ENCODE measurements at regions not wholly inside any gene's neighbourhood (a gene's known extent, or its start where the extent isn't known, plus 50 kb on each side); places are given as distances from the start of the nearest gene placed in this dataset.

DNA sequence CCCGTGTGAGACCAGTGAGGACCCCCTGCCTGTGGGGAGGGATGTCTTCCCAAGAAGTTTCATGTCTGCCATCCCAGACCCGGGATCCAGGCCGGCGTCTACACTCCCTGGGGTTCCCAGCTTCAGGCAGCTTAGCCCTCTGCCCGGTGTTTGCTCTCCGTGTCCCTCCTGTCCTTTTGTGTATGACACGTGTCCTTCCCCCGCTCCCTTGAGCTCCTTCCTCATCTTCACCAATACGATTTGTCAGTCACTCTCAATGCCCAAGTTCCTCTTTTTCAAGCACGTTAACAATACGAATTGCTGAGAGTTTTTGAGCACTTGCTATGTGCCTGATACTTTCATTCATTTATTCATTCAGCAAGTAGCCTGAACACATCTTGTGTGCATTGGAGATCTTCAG is 115.6 kb upstream of the PTPN1 start:
- DNase-seq, result no peak

DNA sequence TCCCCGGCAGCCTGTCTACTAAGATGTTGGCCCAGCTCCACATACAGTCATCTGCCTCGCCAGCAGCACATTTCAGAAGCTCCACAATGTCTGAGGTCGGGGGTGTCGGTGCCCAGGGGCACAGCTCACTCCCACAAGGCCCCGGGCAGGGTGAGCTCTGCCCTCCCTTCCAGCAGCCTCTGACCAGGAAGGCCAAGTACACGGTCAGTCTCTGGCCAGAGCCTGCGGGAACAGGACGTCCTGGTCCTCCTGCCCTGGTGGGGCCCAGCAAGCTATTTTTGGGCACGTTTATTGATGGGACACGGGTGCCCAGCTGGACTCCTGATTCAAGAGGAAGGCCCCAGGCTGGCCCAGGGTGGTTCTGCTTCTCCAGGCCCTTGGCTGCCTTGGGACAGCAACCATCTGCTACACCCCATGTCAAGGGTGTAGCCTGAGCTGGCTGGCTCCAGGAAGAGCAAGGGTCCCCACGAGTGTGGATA is 114.9 kb upstream of the PTPN1 start:
- DNase-seq, result no peak

DNA sequence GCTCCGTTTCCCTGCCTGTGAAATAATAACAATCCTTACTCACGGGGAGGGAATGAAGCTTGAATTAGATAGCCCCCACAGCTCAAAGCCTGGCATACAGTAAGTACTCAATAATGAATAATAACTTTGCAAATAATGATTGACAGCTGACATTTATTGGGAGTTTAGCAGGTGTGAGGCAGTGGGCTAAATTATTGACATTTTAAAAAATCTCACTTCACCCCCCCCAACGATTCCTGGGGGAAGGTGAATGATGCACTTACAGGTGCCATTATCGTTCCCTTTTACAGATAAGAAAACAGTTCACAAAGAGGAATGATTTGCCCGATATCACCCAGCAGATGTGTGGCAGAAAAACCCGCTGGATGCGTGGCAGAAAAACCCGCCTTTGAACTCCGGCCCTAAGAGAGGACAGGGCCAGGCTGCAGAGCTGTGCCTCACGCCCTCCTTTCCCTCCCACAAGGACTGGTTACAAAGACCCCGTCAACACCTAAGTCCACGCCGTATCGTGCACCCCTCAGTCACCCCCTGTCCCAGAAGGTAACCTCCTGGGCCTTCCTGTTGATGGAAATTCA is 114.2 kb upstream of the PTPN1 start:
- no peak for DNase-seq

DNA sequence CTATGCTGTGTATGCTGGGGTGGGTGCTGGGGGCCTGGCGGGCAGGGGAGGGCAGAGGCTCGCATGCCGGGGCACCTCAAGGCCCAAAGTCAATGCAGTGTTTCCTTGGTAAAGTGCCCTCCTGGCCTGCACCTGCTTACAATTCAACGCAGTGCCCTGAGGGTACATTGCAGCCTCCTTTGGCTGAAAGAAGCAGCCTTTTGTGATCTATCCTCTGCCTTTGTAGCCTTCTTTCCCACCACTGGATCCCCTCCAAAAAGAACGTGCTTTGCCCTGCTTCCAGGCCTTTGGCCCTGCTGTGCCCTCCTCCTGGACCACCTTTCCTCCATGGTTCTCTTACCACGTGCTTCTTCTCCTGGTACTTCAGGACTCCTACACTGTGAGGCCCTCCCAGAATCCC is 113.6 kb upstream of the PTPN1 start:
- DNase-seq, result no peak

DNA sequence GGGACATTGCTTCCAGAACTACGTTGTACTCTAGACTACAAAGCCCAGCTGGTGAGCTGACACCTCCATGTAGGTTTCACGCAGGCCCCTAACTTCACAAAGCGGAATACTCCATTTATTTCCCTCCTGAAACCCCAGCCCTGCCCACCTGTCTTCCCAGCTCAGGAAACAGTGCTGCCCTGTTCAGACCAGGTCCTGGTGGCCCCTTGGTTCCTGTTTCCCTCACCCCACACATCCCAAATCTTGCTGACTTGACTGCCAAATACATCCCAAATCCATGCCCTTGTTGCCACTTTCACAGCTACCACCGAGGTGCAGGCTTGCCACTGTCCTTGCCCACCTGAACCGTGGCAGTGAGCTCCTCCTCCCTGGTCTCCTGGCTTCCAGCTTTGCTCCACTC is 113.1 kb upstream of the PTPN1 start:
- DNase-seq, result no peak

DNA sequence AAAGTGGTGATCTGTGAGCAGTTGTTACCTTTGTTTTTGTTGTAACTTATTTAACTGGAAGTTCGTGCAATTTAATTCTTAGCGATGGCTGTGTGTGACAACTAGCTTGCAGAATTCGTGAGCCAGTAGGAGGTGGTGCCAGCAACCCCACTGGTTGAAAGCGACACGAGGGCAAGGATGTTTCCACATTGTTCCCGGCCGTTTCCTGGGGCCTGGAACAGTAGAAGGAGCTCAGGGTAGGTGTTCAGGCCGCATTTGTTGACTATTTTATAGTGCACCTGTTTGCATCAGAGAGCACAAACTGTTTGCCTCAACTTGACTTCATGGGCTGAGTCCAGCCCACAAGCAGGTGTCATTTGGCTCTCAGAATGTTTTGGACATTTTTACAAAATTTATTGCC is 112.1 kb upstream of the PTPN1 start:
- no peak for DNase-seq

DNA sequence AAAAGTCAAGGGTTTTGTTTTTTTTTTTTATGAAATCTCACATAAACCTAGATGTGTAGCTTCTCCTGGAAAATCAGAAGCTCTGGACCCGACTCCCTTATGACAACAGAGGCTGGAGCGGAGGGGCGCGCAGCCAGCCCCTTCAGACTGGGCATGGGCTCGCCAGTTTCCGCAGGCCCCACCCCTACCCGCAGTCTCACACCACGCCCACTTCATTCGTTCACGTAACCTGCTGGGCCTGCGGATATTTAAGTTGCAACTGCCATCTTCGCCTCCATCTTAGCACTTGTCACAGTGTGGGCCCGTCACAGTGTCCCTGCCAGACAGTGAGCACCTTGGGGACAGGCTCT is 111.7 kb upstream of the PTPN1 start:
- no peak for DNase-seq

DNA sequence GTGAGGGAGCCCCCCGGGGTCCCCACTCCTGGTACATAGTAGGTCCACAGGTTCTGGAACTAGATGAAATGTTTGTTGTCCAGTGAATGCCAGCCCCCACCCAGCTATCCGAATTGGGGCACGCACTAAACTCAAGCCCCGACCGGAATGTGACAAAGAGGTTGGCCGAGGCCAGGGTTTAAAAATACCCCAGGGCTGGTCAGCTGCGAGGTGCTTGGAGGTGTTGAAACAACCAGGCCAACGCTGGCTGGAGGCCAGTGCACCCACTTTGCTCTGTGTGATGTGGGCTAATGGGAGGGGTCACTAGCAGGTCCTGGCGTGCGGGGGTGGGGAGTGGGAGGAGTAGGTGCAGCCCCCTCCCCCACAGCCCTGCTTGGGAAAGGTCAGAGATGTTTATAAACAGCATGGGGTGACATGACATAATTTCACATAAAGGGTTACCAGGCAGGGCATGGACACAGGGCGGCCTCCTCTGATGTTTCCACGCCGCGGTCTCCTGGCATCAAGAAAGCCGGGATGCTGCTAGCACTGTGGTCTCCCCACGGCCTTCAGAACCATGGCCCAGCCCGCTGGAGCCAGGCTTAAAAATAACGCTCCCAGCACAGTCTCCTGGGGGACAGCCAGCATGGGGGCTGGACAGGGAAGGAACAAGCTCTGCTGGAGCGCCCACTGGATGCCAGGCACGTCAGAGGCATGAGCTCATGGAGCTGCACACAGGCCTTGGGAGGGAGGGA is 111.2 kb upstream of the PTPN1 start:
- no peak for DNase-seq

DNA sequence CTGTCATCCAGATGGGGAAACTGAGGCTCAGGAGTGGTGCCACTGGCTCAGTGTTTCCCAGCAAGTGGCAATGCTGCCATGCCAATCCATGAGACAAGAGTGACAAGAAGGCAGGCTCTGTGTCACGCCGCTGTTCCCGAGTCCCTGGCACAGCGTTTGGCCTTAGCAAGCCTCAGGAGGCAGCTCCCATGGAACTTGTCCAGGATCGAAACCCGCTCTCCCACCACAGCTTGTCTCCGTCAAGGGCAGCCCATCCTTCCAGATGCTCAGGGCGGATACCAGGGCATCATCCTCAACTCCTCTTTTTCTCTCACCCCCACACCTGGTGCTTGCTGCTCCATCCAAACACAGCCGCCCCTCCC is 110.6 kb upstream of the PTPN1 start:
- no peak for DNase-seq

DNA sequence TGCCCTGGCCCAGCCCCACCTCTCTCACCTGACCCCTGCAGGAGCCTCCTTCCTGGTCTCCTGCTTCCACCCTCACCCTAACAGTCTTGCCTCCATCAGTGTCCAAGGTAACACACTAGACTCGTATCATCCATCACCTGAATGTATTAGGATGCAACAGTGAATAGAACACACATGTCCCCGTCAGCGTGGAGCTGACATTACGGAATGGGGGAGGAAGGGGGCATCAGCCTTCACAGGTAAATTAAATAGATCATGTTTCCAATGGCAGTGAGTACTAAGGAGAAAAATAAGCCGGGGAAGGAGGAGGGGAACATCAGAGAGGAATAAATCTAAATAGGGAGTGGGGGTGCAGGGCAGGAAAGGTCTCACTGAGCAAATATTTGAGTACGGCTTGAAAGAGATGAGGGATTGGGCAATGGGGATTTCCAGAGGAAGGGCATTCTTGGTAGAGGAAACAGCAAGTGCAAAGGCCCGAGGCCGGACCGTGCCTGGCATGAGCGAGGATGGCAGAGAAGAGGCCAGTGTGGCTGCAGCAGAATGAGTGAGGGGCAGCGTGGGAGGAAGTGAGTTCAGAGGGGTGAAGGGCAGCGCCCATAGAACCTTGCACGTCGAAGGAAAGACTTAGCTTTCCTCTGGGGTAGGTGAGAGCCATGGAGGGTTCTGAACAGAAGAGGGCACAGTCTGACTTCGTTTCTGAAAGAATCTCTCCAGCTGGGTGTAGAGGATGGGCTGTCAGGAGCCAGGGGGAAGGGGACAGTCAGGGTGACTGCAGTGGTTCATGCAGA is 110.1 kb upstream of the PTPN1 start:
- no peak for DNase-seq

DNA sequence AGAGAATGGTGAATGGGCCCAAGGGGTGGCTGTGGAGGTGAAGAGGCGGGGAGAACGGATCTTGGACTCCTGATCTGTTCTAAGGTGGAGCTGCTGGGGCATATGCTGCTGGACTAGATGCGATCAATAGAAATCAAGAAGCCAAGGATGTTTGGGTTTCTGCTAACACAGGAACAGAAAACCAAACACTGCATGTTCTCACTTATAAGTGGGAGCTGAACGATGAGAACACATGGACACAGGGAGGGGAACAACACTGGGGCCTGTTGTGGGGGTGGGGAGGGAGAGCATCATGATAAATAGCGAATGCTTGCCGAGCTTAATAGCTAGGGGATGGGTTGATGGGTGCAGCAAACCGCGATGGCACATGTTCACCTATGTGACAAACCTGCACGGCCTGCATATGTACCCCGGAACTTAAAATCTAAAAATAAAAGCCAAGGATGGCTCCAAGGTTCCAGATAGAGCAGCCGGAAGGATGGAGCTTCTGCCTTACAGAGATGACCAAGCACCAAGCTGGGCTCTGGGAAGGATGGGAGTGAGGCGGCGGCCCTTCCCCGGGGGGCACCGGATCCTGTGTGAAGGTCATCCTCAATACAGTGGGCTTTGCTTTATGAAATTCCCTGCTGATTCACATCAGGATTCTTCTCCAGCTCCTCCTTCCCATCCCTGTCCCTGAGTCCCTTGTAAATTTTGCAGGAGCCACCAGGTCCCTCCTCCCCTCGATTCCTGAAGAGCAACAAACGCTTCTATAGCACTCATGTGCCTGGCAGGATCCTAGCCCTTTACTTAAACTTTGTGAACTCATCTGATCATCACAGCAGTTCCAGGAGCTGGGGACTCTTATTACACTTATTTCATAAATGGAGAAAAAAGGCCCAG is 109.2 kb upstream of the PTPN1 start:
- no peak for DNase-seq

DNA sequence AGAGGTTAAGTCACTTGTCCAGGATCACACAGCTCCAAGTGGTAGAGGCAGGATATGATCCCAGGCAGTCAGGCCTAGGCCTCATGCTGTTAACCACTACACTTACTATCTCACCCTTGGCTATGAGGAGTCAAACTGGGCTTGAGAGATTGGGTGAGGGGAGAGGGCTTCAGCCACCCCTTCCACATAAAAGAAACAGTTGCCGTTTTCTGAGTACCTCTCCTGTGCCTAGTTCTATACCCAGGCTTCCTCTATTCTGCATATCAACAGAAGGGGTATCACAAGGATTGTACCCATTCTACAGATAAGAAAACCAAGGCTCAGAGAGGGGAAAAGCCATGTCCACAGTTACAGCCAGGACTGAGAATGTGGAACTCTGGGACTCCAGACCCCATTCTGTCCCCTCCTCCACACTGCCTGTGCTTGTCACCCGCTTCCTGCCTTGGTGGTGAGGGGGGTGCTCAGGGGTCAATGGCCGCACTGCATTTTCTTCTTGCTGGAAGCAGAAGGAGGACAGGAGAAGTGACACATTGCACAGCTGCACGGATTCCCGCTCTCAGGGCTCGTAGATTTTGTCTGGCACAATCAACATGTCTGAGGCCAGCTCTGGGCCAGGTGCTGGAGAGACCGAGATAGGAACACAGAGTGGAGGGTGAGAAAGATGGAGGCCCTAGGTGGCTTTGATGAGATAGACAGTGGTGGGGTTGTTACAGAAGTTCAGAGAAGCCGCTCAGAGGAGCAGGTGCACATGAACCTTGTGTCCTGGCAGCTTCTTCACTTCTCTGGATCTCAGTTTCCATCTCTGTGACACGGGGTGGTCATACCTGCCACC is 108.4 kb upstream of the PTPN1 start:
- DNase-seq, result no peak

DNA sequence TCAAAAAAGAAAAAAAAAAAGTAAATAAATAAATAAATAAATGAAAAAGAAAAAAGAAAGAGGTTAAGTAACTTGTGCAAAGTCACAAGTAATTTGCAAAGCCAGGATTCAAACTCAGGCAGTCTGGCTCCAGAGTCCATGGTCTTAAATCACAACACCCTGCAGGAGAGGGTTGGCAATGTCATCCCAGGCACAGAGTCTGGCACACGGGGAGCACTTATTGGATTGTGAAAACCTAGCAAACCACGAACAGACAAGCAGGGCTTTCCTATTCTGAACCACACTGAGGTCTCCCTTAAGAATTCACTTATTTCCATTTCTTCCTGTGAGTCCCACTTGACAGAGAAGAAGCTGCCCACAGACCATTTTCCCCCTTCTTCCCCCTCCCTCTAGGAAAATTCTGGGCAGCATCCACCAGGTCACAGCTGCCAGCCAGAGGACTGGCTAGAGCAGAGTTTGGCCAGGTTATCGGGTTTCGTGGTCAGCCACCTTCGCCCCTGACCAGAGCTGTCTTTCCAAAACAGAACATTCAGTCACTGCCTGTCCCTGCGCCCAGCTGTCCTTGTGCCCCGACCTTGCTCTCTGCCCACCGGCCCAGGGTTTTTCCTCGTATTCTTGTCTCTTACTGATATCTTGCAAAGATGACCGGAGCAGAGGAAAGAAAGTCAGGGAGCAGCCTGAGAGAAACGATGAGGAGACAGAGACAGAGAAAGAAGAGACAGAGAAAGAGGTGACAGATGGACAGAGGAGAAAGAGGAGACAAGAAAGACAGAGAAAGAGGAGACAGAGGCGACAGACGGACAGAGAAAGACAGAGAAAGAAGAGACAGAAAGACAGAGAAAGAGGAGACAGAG is 106.4 kb upstream of the PTPN1 start:
- DNase-seq, result no peak

DNA sequence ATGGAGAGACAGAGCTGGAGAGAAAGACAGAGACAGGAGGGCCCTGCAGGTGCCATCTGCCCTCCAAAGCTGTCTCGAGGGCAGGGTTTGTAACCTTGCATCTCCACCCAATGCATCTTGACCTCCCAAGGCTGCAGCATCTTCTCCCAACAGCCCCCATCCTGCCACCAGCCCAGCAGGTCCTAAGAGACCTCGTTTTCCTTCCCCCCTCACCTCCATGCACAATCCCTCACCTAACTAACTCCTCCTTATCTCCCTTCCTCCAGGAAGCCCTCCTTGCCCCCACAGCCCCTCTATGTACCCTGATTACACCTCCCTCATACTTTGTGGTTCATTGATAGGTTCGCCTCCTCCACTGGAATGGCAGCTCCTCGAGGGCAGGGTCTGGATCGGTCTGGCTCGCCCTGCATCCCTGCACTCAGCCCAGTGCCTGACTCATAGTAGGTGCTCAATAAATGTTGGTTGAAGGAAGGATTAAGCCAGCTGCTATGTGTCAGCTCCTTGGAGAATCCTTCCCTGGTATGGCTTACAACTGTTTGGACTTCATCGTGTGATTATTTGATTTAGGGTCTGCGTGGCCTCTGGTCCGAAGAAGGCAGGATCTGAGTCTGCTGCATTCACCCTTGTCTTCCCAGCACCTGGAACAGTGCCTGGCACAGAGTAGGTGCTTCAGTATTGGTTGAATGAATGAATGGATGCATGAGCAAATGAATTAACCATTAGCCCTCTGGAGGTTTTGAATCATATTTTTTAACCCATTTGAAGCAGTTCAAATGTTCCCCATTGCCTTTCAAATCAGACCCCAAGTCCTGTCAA is 105.6 kb upstream of the PTPN1 start:
- no peak for DNase-seq

DNA sequence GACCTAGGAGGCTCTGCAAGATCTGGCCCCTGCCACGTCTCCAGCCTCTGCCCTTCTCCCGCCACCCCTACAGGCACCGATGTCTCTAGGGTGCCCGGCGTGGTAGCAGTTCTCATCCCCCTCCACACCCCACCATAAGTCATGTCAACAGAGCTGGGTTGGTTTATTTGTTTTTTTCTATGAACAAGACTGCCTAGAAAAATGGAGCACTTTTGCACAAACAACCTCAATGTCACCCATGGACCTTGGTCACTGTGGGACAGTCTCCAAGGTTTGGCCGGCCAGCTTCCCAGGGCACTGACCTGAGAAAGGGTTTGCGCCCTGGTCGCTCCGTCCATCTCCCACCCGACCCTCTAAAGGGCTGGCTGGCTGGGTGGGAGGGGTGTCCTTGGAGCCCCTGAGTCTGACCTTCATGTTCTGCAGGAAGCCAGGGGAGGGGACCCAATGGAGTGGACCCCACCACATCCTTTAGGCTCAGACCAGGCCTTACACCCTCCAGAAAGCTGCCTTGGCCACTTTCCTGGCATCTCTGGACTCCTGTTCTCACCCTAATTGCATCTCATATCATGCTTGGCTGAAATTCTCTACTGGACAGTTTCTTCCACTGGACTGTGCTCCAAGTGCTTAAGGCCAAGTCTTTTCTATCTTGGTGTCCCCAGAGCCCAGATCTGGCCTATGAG is 104.8 kb upstream of the PTPN1 start:
- no peak for DNase-seq

DNA sequence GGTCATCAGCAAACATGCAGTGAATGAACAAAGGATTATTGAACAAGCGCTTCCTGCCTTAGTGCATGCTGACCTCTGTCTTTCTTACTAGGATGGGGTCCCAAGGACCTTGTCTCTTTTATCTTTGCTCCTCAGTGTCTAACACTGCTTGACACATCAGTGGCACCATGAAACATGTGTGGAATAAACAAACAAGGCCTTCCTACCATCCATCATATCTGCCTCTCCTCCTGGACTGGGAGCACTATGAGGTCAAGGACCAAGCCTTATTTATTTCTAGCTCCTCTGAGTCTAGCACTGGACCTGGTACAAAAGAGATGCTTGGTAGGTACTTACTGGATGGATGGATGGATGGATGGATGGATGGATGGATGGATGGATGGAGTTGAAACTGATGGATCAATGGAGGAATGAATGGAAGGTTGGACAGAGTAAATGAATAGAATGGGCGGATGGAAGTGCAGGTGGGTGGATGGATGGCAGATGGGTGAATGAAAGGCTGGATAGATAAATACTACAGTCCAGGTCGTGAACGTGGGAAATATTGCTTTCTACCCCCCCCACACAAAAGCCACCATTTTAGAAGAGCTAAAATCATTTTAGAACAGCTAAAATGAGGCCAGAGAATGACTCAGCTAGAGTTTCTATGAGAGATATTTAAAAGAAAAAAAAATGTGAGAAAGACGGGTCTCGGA is 104.1 kb upstream of the PTPN1 start:
- no peak for DNase-seq

DNA sequence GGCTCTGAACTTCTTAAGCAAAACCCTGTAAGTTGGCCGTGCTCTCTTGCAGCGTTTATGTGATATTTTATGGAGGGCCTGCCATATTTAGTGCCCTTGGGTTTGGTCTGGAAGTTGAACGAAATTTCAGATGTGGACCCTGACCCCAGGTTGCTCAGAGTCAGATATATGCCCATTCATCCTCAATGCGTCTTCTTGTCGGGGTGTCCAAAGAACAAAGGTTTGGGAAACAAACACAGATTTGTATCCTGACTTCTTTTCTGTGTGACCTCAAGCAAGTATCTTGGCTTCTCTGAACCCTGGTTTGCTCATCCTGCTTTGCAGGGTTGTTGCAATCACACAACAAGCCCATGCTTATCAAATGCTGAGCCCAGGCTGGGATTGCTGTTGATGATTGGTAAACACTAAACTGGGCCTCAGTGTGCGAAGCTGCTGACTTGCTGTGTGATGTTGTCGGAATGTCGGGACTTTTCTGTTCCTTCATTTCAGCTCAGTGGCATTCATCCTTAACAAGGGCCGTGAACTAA is 103.5 kb upstream of the PTPN1 start:
- DNase-seq, result no peak

DNA sequence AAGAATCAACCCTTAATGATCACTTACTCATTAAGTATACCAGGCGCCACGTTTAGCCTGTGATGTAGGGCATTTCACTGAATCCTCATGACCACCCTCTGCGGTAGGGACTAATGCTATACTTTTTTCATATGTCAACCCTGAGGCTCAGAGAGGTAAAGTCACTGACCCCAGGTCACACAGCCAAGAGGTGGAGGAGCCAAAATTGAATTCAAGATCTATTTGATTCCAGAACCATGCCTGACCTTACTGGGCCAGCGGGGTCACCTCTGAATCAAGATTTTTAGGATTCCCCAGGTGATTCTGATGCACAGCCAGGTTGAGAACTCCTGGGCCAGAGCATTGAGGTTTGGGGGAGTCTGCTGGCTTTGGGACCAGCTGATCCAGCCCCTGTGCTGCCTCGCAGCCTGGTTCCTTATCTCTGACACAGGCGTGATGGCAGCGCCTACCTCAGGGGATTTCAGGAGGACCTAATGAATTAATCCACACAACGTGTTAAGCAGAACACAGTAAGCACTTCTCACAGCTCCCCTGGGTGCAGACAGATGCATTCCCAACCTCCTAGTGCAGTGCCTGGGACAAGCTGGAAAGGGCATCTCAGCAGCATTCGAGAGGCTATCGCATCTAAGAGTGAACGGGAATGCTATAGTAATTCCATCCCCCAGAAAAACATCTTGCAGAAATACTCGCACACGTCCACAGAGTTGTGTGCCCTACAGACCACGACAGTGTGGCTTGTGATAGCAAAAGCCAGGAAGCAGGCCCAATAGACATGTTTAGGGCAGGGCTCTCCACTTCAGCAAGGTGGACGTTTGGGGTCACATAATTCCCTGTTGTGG is 101.4 kb upstream of the PTPN1 start:
- no peak for DNase-seq

Measured in central memory CD4-positive, alpha-beta T cell (primary cell).